Prostate gland (tissue), 2 donors: ENCODE measurements at regions not wholly inside any gene's neighbourhood (a gene's known extent, or its start where the extent isn't known, plus 50 kb on each side); places are given as distances from the start of the nearest gene placed in this dataset.

Experiments used
- CTCF ChIP-seq, 4 experiments: fragments of 200-600 bp in 2 of 4; fragments of 450-650 bp in 2 of 4; sonication (generic) in 2 of 4; IDR thresholded peaks; 1 replicate in 3 of 4; 2 replicates in 1 of 4; pipeline ENCODE4 v1.5.1; 2016 to 2019; ENCODE audit warnings: antibody characterized with exemption in 4 of 4, mild to moderate bottlenecking in 2 of 4, moderate library complexity in 2 of 4
- POLR2AphosphoS5 ChIP-seq: sonication (generic); formaldehyde crosslinking; IDR thresholded peaks from one replicate; pipeline ENCODE4 v1.6.1; 2017; ENCODE audit warnings: antibody characterized with exemption

- no peak for TF ChIP-seq CTCF (IDR thresholded peaks at IDR 0.05)
- TF ChIP-seq POLR2AphosphoS5, result no peak
Measured at GRCh38 chr14:32259368-32260013, 56.4 kb upstream of the RNU6-8 start.
